Nephron progenitor cell (in vitro differentiated cells): ENCODE measurements at regions not wholly inside any gene's neighbourhood (a gene's known extent, or its start where the extent isn't known, plus 50 kb on each side); places are given as distances from the start of the nearest gene placed in this dataset.
A peak's percentile ranks its signal among the peaks of the same experiment; 100 is the strongest.

ENCODE experiments used
- DNase-seq: peaks from one replicate; pipeline ENCODE4 v3.0.0; 2021
- H3K27ac Mint-ChIP-seq: 2 replicates; pipeline ENCODE4 v1.8.0; 2021; ENCODE audit warnings: mild to moderate bottlenecking, moderate library complexity, mixed read lengths
- H3K27me3 Mint-ChIP-seq: 2 replicates; pipeline ENCODE4 v1.8.0; 2021; ENCODE audit warnings: mild to moderate bottlenecking, low read depth, mixed read lengths; ENCODE audit not compliant: poor library complexity
- H3K36me3 Mint-ChIP-seq: 2 replicates; pipeline ENCODE4 v1.8.0; 2021; ENCODE audit warnings: low read depth, mixed read lengths
- H3K4me1 Mint-ChIP-seq: 2 replicates; pipeline ENCODE4 v1.8.0; 2021; ENCODE audit warnings: mixed read lengths
- H3K4me3 Mint-ChIP-seq: 2 replicates; pipeline ENCODE4 v1.8.0; 2021; ENCODE audit warnings: mild to moderate bottlenecking, moderate library complexity, mixed read lengths
- H3K9me3 Mint-ChIP-seq: 2 replicates; pipeline ENCODE4 v1.8.0; 2021; ENCODE audit warnings: mild to moderate bottlenecking, moderate library complexity, mixed read lengths
- TF ChIP-seq, protein P1 (sequence below): fragments of 200-600 bp; sonication (generic); IDR thresholded peaks from 2 replicates; pipeline ENCODE4 v1.5.0; 2021; ENCODE audit warnings: antibody characterized with exemption

DNA sequence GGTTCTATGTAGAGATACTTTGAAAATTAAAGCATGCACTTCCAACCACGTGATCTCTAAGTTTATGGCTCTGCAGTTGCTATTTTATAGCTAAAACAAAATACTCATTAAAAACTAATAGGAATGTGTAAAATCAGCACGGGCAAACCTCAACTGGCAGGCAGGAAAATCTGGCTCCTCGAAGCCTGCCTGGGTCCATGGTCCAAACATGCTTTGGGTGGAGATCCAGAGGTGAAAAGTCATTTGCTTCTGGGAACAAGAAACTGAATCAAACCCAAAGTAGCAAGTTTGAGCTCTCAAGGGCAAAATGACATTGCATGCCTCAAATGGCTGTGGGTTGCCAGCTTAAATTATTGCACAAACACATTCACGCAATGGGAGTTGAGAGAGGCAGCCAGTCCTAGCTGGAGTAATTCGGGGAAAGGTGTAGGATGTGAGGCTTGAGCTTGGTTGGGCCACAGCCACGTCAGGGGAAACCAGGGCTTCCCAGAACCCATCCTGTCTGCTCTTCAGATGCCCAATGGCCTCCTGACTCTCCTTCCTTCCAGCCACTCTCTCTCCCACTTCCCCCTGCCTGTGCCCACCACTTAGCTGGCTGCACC, 75.2 kb upstream of the LCLAT1 start:
- Mint-ChIP-seq H3K36me3 (no peaks in the 10 kb centered on the region), H3K27ac (no peak overlapping the region), H3K4me3 (no peak overlapping the region), H3K27me3 (peaks cover 7% of the 10 kb centered on the region), H3K4me1 (no peaks in the 10 kb centered on the region), H3K9me3 (no peaks in the 10 kb centered on the region)
- no peak for DNase-seq
- TF ChIP-seq, protein P1, sequence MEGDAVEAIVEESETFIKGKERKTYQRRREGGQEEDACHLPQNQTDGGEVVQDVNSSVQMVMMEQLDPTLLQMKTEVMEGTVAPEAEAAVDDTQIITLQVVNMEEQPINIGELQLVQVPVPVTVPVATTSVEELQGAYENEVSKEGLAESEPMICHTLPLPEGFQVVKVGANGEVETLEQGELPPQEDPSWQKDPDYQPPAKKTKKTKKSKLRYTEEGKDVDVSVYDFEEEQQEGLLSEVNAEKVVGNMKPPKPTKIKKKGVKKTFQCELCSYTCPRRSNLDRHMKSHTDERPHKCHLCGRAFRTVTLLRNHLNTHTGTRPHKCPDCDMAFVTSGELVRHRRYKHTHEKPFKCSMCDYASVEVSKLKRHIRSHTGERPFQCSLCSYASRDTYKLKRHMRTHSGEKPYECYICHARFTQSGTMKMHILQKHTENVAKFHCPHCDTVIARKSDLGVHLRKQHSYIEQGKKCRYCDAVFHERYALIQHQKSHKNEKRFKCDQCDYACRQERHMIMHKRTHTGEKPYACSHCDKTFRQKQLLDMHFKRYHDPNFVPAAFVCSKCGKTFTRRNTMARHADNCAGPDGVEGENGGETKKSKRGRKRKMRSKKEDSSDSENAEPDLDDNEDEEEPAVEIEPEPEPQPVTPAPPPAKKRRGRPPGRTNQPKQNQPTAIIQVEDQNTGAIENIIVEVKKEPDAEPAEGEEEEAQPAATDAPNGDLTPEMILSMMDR, result no peak

DNA sequence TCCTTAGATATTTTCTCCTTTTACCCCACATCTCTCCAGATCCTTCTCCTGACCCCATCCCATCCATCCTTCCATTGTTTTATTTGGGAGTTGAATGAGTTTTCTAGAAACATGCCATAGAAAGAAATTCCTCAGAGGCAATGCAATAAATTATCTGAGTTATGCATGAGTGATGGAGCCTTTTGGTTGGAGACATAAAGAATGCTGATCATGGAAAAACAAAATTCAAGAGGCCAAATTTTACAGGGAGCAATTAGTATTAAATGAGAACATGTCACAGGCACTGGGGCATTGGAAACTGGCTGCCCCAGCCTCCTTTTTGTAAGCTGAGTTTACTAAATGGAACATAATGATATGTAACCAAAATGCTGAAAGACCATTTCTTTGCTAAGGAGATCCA, 74.2 kb upstream of the LCLAT1 start:
- H3K4me1 Mint-ChIP-seq, result no peaks in the 10 kb centered on the region
- H3K4me3 Mint-ChIP-seq, result no peak overlapping the region
- no peak for DNase-seq
- H3K27ac Mint-ChIP-seq, result no peak overlapping the region
- H3K9me3 Mint-ChIP-seq, result no peaks in the 10 kb centered on the region
- H3K27me3 Mint-ChIP-seq, result peaks cover 7% of the 10 kb centered on the region
- TF ChIP-seq, protein P1, result no peak
- H3K36me3 Mint-ChIP-seq, result no peaks in the 10 kb centered on the region

DNA sequence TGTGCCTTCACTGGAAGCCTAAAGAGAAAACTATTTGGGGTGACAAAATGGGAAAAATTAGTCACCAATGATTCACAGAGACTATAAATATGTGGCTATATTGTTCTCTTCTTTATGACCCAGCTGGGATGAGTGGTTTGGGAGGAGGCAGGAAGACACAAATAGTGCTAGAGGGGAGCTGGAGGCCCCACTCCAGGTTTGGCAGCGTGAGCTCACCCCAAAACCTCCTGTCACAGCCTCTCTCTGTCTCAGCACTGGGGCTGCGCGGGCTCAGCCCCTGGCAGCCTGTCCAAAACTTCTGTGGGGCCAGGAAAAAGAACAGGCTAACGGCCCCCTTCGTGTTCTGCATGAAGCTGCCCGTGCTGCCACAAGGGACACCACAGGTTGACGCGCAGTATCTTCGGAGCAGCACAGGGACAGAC, 73.2 kb upstream of the LCLAT1 start:
- Mint-ChIP-seq H3K27me3 (peaks cover 7% of the 10 kb centered on the region), H3K36me3 (no peaks in the 10 kb centered on the region), H3K4me3 (no peak overlapping the region), H3K27ac (no peak overlapping the region), H3K4me1 (no peaks in the 10 kb centered on the region), H3K9me3 (no peaks in the 10 kb centered on the region)
- TF ChIP-seq, protein P1, result no peak
- DNase-seq, result no peak

DNA sequence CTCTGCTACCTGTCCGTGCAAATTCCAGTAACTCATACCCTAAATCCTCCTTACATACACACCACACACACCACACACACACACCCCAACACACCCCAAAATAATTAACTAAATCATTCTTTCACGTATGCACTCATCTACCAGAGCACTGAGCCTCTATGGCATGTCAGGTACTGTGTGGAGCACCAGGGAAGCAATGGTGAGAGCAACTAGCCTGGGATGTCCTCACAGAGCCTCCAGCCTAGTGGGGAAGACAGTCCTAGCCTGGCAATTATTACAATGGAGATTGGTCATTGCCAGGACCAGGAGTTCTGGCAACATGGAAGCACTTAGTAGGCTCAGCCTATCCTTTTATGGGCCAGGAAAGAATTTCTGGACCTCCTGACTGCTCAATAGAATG, 72.7 kb upstream of the LCLAT1 start:
- Mint-ChIP-seq H3K36me3 (no peaks in the 10 kb centered on the region), H3K27me3 (peaks cover 7% of the 10 kb centered on the region), H3K4me3 (no peak overlapping the region), H3K4me1 (no peaks in the 10 kb centered on the region), H3K27ac (no peak overlapping the region), H3K9me3 (no peaks in the 10 kb centered on the region)
- no peak for DNase-seq
- TF ChIP-seq, protein P1, result no peak

DNA sequence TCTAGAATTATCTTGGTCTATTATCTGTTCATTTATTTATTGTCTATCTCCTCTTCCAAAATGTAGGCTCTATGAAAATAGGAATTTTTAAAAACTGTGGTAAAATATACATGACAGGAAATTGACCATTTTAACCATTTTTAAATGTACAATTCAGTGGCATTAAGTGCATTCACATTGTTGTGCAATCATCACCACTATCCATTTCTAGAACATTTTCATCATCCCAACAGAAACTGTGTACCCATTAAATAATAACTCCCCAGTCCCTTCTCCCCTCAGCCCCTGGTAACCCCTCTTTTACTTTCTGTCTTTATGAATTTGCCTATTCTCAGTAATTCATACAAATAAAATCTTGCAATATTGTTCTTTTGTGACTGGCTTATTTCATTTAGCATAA, 71.1 kb upstream of the LCLAT1 start:
- peaks cover 7% of the 10 kb centered on the region for H3K27me3 Mint-ChIP-seq
- no peak overlapping the region for H3K4me3 Mint-ChIP-seq
- H3K9me3 Mint-ChIP-seq, result no peaks in the 10 kb centered on the region
- no peaks in the 10 kb centered on the region for H3K4me1 Mint-ChIP-seq
- H3K36me3 Mint-ChIP-seq, result no peaks in the 10 kb centered on the region
- H3K27ac Mint-ChIP-seq, result peak overlapping the region; percentile 6
- no peak for DNase-seq
- TF ChIP-seq, protein P1, result no peak

DNA sequence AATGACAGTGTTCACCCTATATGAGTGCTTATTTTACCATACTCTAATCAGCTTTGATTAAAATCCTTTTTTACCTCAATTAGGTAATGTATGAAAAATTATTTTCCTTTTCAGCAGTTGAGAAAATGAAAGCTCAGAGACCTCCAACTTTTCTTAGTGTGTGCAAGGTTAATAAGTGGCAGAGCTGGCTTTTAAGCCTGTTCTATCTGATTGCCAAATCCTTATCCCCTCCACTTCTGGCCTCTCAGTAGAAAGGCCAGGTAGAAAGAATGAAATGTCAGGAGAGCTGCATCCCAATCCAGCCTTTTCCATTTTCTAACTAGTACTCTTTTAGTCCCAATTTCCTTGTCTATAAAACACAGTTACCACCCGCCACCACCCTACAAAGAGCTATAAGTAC, 67.6 kb upstream of the LCLAT1 start:
- TF ChIP-seq, protein P1, result no peak
- H3K9me3 Mint-ChIP-seq, result no peaks in the 10 kb centered on the region
- H3K4me1 Mint-ChIP-seq, result no peaks in the 10 kb centered on the region
- no peaks in the 10 kb centered on the region for H3K36me3 Mint-ChIP-seq
- no peak overlapping the region for H3K4me3 Mint-ChIP-seq
- no peak for DNase-seq
- H3K27me3 Mint-ChIP-seq, result peaks cover 27% of the 10 kb centered on the region
- no peak overlapping the region for H3K27ac Mint-ChIP-seq
